ENCODE measurements at regions not wholly inside any gene's neighbourhood (a gene's known extent, or its start where the extent isn't known, plus 50 kb on each side); places are given as distances from the start of the nearest gene placed in this dataset.
A peak's percentile ranks its signal among the peaks of the same experiment; 100 is the strongest.

DNA sequence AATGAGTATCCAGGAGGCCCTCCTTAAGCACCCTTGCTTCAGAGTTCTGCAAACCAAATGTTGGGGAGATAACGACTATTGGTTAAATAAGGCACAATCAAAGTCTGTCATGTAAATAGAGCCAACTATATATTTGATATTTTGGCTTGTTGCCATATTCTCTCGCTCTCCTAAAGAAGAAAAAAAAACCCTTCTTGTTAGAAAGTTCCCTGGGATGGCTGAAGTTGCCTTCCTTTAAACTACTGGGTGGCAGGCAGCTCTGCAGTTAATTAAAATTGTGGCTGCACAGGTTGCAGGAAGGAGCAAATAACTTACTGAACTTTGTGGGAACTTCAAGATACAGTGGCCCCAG, 227.0 kb upstream of the ANKRD55 start:
- Histone ChIP-seq H3K36me3 (no peaks in the 10 kb centered on the region), H3K4me1 (ENCODE audit: low read depth) (peaks cover 10% of the 10 kb centered on the region), H3K27ac (no peak overlapping the region), H3K4me3 (no peak overlapping the region), H3K27me3 (no peaks in the 10 kb centered on the region), H3K9me3 (ENCODE audit: low read depth) (no peaks in the 10 kb centered on the region)
- TF ChIP-seq, protein P1, sequence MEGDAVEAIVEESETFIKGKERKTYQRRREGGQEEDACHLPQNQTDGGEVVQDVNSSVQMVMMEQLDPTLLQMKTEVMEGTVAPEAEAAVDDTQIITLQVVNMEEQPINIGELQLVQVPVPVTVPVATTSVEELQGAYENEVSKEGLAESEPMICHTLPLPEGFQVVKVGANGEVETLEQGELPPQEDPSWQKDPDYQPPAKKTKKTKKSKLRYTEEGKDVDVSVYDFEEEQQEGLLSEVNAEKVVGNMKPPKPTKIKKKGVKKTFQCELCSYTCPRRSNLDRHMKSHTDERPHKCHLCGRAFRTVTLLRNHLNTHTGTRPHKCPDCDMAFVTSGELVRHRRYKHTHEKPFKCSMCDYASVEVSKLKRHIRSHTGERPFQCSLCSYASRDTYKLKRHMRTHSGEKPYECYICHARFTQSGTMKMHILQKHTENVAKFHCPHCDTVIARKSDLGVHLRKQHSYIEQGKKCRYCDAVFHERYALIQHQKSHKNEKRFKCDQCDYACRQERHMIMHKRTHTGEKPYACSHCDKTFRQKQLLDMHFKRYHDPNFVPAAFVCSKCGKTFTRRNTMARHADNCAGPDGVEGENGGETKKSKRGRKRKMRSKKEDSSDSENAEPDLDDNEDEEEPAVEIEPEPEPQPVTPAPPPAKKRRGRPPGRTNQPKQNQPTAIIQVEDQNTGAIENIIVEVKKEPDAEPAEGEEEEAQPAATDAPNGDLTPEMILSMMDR (IDR thresholded peaks at IDR 0.05; ENCODE audit: low read depth, low read length), result no peak
- no peak for DNase-seq (ENCODE audit: low read depth in 1 of 2, low spot score in 1 of 2)

DNA sequence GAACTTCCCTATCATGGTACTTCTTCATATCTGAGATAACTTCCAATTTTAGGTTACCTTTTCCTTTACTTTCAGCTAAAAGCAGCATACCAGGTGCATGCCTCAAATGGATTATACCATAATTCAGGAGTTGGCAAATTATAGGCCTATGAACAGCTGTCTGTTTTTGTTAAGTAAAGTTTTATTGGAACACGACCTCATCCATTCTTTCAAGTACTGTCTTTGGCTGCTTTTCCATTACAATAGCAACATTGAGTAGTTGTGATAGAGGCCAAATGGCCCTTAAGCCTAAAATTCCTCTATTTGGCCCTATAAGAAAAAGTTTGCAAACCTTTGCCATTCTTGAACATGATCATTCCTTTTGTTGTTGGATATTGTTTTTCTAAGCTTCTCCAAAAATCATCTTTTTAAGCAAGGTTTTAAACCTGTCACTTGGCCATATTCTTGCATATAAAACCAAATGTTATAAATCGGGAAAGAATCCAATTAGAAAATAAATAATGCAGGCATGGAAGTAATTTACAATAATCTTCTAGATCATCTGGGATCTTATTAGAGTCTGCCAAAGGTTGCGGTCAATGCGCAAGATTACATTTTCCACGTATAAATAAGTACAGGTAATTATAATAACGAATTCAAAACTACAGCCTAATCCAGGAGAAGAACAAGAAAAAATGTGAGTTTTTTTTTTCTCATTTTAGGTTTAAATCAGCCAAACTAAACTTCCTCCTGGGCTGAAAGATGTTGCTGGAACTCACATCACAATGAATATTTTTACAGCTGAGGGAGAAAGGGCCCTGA, 226.5 kb upstream of the ANKRD55 start:
- DNase-seq (ENCODE audit: low read depth in 1 of 2, low spot score in 1 of 2), result no peak

DNA sequence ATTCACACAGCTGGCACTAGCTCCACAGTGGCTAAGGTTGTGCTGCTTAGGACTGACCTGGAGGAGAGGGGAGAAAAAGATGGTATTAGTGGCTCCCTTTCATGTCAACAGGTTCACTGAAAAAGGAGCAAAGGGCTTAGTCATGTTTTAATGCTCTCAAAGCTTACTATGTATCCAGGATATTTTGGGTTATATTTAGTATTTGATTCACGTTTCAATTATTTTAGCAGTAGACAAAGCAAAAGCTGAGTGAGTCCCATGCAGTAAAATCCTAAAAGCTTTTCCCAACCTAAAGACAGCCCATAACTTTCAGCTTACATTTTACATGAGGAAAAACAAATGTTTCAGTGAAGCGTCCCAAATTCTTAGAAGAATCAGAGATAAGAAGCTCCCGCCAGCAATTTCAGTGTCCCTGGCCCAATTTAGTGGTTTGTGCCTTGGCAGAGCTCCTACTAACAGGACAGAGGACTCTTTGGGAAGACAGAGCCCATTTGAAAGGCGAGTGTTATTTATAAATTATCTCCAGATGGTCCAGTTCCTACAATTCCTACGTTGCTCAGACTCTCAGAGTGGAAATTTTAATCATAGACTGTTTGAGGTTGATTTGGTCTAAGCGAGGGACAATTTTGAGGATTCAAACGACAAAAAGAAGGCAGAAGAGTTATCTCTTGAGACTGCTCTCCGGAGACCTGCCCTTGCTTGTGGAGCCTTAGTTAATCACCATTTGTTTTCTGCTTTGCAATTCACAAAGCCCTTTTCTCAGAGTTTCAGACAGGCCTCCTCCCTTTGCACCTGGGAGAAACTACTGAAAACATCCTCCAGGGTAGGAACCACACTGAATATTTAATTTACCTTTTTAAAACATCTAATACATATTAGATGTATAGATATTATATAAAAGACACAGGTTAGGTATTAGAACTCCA, 225.0 kb upstream of the ANKRD55 start:
- Histone ChIP-seq H3K4me3 (no peak overlapping the region), H3K9me3 (ENCODE audit: low read depth) (no peaks in the 10 kb centered on the region), H3K36me3 (no peaks in the 10 kb centered on the region), H3K27ac (no peak overlapping the region), H3K27me3 (no peaks in the 10 kb centered on the region), H3K4me1 (ENCODE audit: low read depth) (no peaks in the 10 kb centered on the region)
- peak in 1 of 2 donors; percentile 59 for DNase-seq (ENCODE audit: low read depth in 1 of 2, low spot score in 1 of 2)
- TF ChIP-seq, protein P1 (IDR thresholded peaks at IDR 0.05; ENCODE audit: low read depth, low read length), result no peak

More for the DNA sequence above, 226.5 kb upstream of the ANKRD55 start:
- Histone ChIP-seq H3K27me3 (no peaks in the 10 kb centered on the region), H3K36me3 (no peaks in the 10 kb centered on the region), H3K4me3 (no peak overlapping the region), H3K4me1 (ENCODE audit: low read depth) (peaks cover 7% of the 10 kb centered on the region), H3K27ac (no peak overlapping the region), H3K9me3 (ENCODE audit: low read depth) (no peaks in the 10 kb centered on the region)
- TF ChIP-seq, protein P1 (IDR thresholded peaks at IDR 0.05; ENCODE audit: low read depth, low read length), result no peak

DNA sequence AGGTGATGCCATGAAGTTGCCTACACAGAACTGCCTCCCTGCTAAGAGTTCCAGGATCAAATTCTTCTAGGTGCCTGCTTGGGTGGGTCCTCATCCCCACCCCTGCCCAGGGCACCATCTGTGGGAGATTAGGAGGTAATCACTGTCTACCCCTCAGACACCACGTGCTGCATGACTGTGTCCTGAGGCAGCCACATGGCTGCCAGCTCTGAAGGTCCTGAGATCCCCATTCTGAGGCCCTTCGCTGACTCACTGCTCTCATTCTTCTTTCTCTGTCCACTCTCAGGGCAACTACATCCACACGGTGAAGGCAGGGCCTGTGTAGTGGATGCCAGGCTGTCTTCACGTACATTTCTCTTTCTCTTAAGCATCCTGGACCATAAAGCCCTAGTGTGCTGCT, 222.9 kb upstream of the ANKRD55 start:
- Histone ChIP-seq H3K36me3 (no peaks in the 10 kb centered on the region), H3K27me3 (no peaks in the 10 kb centered on the region), H3K27ac (no peak overlapping the region), H3K4me3 (no peak overlapping the region), H3K4me1 (ENCODE audit: low read depth) (no peaks in the 10 kb centered on the region), H3K9me3 (ENCODE audit: low read depth) (no peaks in the 10 kb centered on the region)
- no peak for DNase-seq (ENCODE audit: low read depth in 1 of 2, low spot score in 1 of 2)
- TF ChIP-seq, protein P1 (IDR thresholded peaks at IDR 0.05; ENCODE audit: low read depth, low read length), result no peak

DNA sequence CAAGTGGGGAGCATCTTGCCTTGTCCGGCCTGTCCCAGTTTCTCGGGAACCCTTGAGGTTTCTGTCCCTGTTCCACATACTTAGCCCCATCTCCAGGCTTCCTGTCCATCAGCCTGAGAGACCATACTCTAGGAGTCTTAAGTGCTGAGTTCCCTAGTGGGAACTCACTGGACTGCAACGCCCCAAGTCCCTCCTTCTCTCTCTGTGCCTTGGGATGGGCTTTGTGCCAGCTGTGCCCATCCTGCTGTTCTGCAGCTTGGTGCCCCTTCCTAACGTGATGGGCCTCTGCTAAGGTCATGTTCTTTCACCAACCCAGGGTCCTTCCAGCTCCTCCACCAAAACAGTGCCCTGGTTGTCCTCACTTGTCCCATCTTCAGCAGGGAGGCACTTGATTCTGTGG, 222.3 kb upstream of the ANKRD55 start:
- Histone ChIP-seq H3K36me3 (no peaks in the 10 kb centered on the region), H3K27ac (no peak overlapping the region), H3K4me1 (ENCODE audit: low read depth) (no peaks in the 10 kb centered on the region), H3K27me3 (no peaks in the 10 kb centered on the region), H3K9me3 (ENCODE audit: low read depth) (no peaks in the 10 kb centered on the region), H3K4me3 (no peak overlapping the region)
- no peak for DNase-seq (ENCODE audit: low read depth in 1 of 2, low spot score in 1 of 2)
- TF ChIP-seq, protein P1 (IDR thresholded peaks at IDR 0.05; ENCODE audit: low read depth, low read length), result no peak
